CD4-positive, alpha-beta T cell (primary cell): ENCODE measurements at regions not wholly inside any gene's neighbourhood (a gene's known extent, or its start where the extent isn't known, plus 50 kb on each side); places are given as distances from the start of the nearest gene placed in this dataset.

Experiments used
- ATAC-seq: fragments of 200-7000 bp; cut with Tn5 transposase; one replicate; pipeline ENCODE4 v1.10.0; 2022; ENCODE audit warnings: mild to moderate bottlenecking; ENCODE audit not compliant: poor library complexity
- CTCF ChIA-PET: fragments of 350-600 bp; sonication (Branson Sonifier 250); formaldehyde crosslinking; loops from one replicate; lab custom pipeline; 2021; ENCODE audit warnings: antibody characterized with exemption, inconsistent platforms; lab: Charles Lee
- POLR2A ChIA-PET: fragments of 350-600 bp; sonication (Branson Sonifier 250); formaldehyde crosslinking; loops from one replicate; lab custom pipeline; 2021; ENCODE audit warnings: antibody characterized with exemption, inconsistent platforms; lab: Charles Lee
- DNase-seq, 14 experiments: peaks; one replicate each; pipeline ENCODE4 v3.0.0-alpha.2; 2013 to 2020; ENCODE audit warnings: mixed read lengths in 2 of 14
- H3K27ac ChIP-seq, 2 donors: one replicate each; pipeline versions ENCODE4 v1.5.1 to v1.7.0; 2013; ENCODE audit warnings: low read length in 2 of 2, low read depth in 1 of 2, mild to moderate bottlenecking in 1 of 2
- H3K27me3 ChIP-seq, 2 experiments: 1 replicate in 1 of 2; 2 replicates in 1 of 2; pipeline versions ENCODE4 v1.6.1 to v1.7.0; 2013; ENCODE audit warnings: low read length in 2 of 2, control low read depth in 1 of 2, mild to moderate bottlenecking in 1 of 2, moderate library complexity in 1 of 2; ENCODE audit not compliant: insufficient read depth in 2 of 2, control insufficient read depth in 1 of 2
- H3K36me3 ChIP-seq: one replicate; pipeline ENCODE4 v1.6.1; 2013; ENCODE audit warnings: low read length, control low read depth; ENCODE audit not compliant: insufficient read depth
- H3K4me1 ChIP-seq: one replicate; pipeline ENCODE4 v1.6.1; 2013; ENCODE audit warnings: low read length, control low read depth; ENCODE audit not compliant: insufficient read depth
- H3K4me3 ChIP-seq: one replicate; pipeline ENCODE4 v1.5.1; 2013; ENCODE audit warnings: mild to moderate bottlenecking, low read length, moderate library complexity
- H3K9me3 ChIP-seq, 2 experiments: 1 replicate in 1 of 2; 2 replicates in 1 of 2; pipeline versions ENCODE4 v1.6.1 to v1.7.0; 2013; ENCODE audit warnings: low read length in 2 of 2, mild to moderate bottlenecking in 2 of 2, control low read depth in 1 of 2, moderate library complexity in 1 of 2; ENCODE audit not compliant: control insufficient read depth in 1 of 2, insufficient read depth in 1 of 2
- H3K27ac Mint-ChIP-seq: one replicate; pipeline ENCODE4 v1.8.0; 2020; ENCODE audit warnings: mixed read lengths
- H3K27me3 Mint-ChIP-seq: one replicate; pipeline ENCODE4 v1.8.0; 2021; ENCODE audit warnings: mixed read lengths
- H3K36me3 Mint-ChIP-seq: one replicate; pipeline ENCODE4 v1.8.0; 2021; ENCODE audit warnings: low read depth, mixed read lengths
- H3K4me1 Mint-ChIP-seq: one replicate; pipeline ENCODE4 v1.8.0; 2021; ENCODE audit warnings: low read depth, mixed read lengths
- H3K4me3 Mint-ChIP-seq: one replicate; pipeline ENCODE4 v1.8.0; 2020; ENCODE audit warnings: mild to moderate bottlenecking, mixed read lengths
- H3K9me3 Mint-ChIP-seq: one replicate; pipeline ENCODE4 v1.8.0; 2020; ENCODE audit warnings: mixed read lengths
- CTCF ChIP-seq: fragments of 200-600 bp; IDR thresholded peaks from one replicate; pipeline ENCODE4 v1.8.0; 2022; ENCODE audit warnings: antibody characterized with exemption, mild to moderate bottlenecking
- intact Hi-C, 2 experiments: fragments of 100-400 bp; cut with DNase I in 1 of 2; cut with micrococcal nuclease in 1 of 2; formaldehyde crosslinking; loops; one replicate each; pipeline versions ENCODE4 v1.15.1 to v1.9.0; 2023 to 2025; cut with DNase I, micrococcal nuclease

GRCh38 chr14:58961045-58961731 lies 227.3 kb upstream of the DAAM1 start:
- H3K9me3 ChIP-seq, result no peaks in the 10 kb centered on the region
- ATAC-seq, result no peak

GRCh38 chr14:58963873-58964597 lies 224.4 kb upstream of the DAAM1 start:
- no peaks in the 10 kb centered on the region for H3K9me3 Mint-ChIP-seq
- H3K36me3 Mint-ChIP-seq, result no peaks in the 10 kb centered on the region
- POLR2A ChIA-PET, result no interaction called here
- H3K4me3 Mint-ChIP-seq, result no peak overlapping the region
- CTCF ChIA-PET, result interaction anchor here (1.3 kb wide), 1 partner anchor 10 kb away, joined by 3 read pairs; no protein-coding TSS in a partner anchor
- Histone ChIP-seq H3K9me3 (no peaks in the 10 kb centered on the region), H3K4me3 (no peak overlapping the region), H3K27ac (no peak overlapping the region), H3K27me3 (no peaks in the 10 kb centered on the region), H3K4me1 (no peaks in the 10 kb centered on the region), H3K36me3 (no peaks in the 10 kb centered on the region)
- intact Hi-C loops, result no loop called here
- no peaks in the 10 kb centered on the region for H3K27me3 Mint-ChIP-seq
- ATAC-seq (no peak), DNase-seq (no peak)
- no peak for TF ChIP-seq CTCF
- no peaks in the 10 kb centered on the region for H3K4me1 Mint-ChIP-seq
- no peak overlapping the region for H3K27ac Mint-ChIP-seq

More at GRCh38 chr14:58961045-58961731, 227.3 kb upstream of the DAAM1 start:
- Mint-ChIP-seq H3K36me3 (no peaks in the 10 kb centered on the region), H3K4me1 (no peaks in the 10 kb centered on the region), H3K27ac (no peak overlapping the region), H3K9me3 (peaks cover 2% of the 10 kb centered on the region), H3K27me3 (no peaks in the 10 kb centered on the region), H3K4me3 (no peak overlapping the region)
- Histone ChIP-seq H3K27me3 (no peaks in the 10 kb centered on the region), H3K36me3 (no peaks in the 10 kb centered on the region), H3K27ac (no peak overlapping the region), H3K4me1 (no peaks in the 10 kb centered on the region), H3K4me3 (no peak overlapping the region)
- intact Hi-C loops, result no loop called here
- ChIA-PET CTCF (no interaction called here), POLR2A (no interaction called here)
- TF ChIP-seq CTCF, result no peak
- no peak for DNase-seq

- H3K27me3 ChIP-seq, result no peaks in the 10 kb centered on the region
- Mint-ChIP-seq H3K27me3 (no peaks in the 10 kb centered on the region), H3K27ac (no peak overlapping the region), H3K4me3 (no peak overlapping the region), H3K4me1 (no peaks in the 10 kb centered on the region), H3K36me3 (no peaks in the 10 kb centered on the region), H3K9me3 (no peaks in the 10 kb centered on the region)
- ATAC-seq, result no peak
- DNase-seq, result no peak
- H3K36me3 ChIP-seq, result no peaks in the 10 kb centered on the region
- CTCF ChIA-PET, result interaction anchor here (1.3 kb wide), 1 partner anchor 10 kb away, joined by 3 read pairs; no protein-coding TSS in a partner anchor
- POLR2A ChIA-PET, result no interaction called here
- H3K9me3 ChIP-seq, result no peaks in the 10 kb centered on the region
- TF ChIP-seq CTCF, result no peak
- no peak overlapping the region for H3K4me3 ChIP-seq
- intact Hi-C loops, result no loop called here
- H3K27ac ChIP-seq, result no peak overlapping the region
- H3K4me1 ChIP-seq, result no peaks in the 10 kb centered on the region
These were observed 223.9 kb upstream of the DAAM1 start for GRCh38 chr14:58964598-58964928.
